Activated naive CD8-positive, alpha-beta T cell treated with anti-CD3 and anti-CD28 coated beads, Interleukin-2, amount 10 ng/mL, durations not matched to agents 7 days and 5 days (primary cell): ENCODE measurements at regions not wholly inside any gene's neighbourhood (a gene's known extent, or its start where the extent isn't known, plus 50 kb on each side); places are given as distances from the start of the nearest gene placed in this dataset.

Source experiments
- ATAC-seq: fragments of 150-1000 bp; cut with Tn5 transposase; one replicate; pipeline ENCODE4 v1.10.0; 2021; ENCODE audit warnings: low read depth, moderate library complexity
- POLR2A ChIA-PET: fragments of 350-600 bp; sonication (Branson Sonifier 250); formaldehyde crosslinking; loops from one replicate; lab custom pipeline; 2021; ENCODE audit warnings: antibody characterized with exemption; lab: Charles Lee
- DNase-seq: peaks from one replicate; pipeline ENCODE4 v3.0.0; 2021
- H3K27ac Mint-ChIP-seq: one replicate; pipeline ENCODE4 v1.8.0; 2022; ENCODE audit warnings: mild to moderate bottlenecking, mixed read lengths
- H3K27me3 Mint-ChIP-seq: one replicate; pipeline ENCODE4 v1.8.0; 2022; ENCODE audit warnings: mild to moderate bottlenecking, moderate library complexity, mixed read lengths
- H3K36me3 Mint-ChIP-seq: one replicate; pipeline ENCODE4 v1.8.0; 2021; ENCODE audit warnings: mild to moderate bottlenecking, mixed read lengths
- H3K4me1 Mint-ChIP-seq: one replicate; pipeline ENCODE4 v1.8.0; 2021; ENCODE audit warnings: mixed read lengths
- H3K4me3 Mint-ChIP-seq: one replicate; pipeline ENCODE4 v1.8.0; 2022; ENCODE audit warnings: mild to moderate bottlenecking, moderate library complexity, mixed read lengths
- H3K9me3 Mint-ChIP-seq: one replicate; pipeline ENCODE4 v1.8.0; 2021; ENCODE audit warnings: mixed read lengths

GRCh38 chr2:223464071-223464470, 138.1 kb downstream of the SCG2 start:
- POLR2A ChIA-PET: no interaction called here
- H3K27me3 Mint-ChIP-seq: no peaks in the 10 kb centered on the region
- ATAC-seq: no peak
- H3K4me3 Mint-ChIP-seq: no peak overlapping the region
- DNase-seq: no peak
- no peaks in the 10 kb centered on the region for H3K4me1 Mint-ChIP-seq
- H3K27ac Mint-ChIP-seq: no peak overlapping the region
- peaks cover 2% of the 10 kb centered on the region for H3K9me3 Mint-ChIP-seq
- no peaks in the 10 kb centered on the region for H3K36me3 Mint-ChIP-seq

DNA sequence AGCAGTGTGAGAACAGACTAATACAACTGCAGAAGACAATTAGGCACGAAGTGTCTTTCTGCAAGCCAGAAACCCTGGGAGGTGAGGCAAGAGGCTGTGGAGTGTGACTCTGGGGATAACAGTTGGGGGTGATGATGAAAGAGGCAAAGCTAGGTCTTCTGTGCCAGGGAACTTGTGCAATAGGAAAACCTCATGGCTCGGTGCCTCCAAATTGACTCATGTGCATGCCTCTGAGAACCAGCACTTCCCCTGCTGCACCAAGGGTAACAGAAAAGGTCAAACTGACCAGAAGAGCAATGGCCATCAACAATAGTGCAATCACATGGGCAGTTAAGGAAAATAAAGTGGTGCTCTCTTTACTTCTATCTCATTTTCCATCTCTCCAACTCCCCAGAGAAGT, 136.4 kb downstream of the SCG2 start:
- no peak overlapping the region for H3K4me3 Mint-ChIP-seq
- no peaks in the 10 kb centered on the region for H3K36me3 Mint-ChIP-seq
- peaks cover 2% of the 10 kb centered on the region for H3K9me3 Mint-ChIP-seq

DNA sequence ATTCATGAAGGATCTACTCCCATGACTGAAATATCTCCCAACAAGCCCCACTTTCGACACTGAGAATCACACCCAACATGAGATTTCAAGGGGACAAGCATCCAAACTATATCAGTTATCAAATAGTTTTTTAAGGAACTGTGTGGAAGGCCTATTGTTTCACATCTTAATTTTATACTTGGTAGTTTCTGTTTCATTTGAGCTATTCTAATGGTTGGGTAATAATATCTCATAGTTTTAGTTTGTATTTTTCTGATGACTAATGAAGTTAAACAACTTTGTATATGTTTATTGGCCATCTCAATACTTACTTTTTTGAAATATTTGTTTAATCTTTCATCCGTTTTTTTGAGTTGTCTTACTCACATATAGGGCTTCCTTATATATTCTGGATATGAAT, 135.0 kb downstream of the SCG2 start:
- Mint-ChIP-seq H3K27me3 (no peaks in the 10 kb centered on the region), H3K9me3 (no peaks in the 10 kb centered on the region), H3K4me3 (no peak overlapping the region), H3K36me3 (no peaks in the 10 kb centered on the region), H3K4me1 (no peaks in the 10 kb centered on the region), H3K27ac (no peak overlapping the region)
- POLR2A ChIA-PET: no interaction called here
- DNase-seq (no peak), ATAC-seq (no peak)

More for the DNA sequence above, 136.4 kb downstream of the SCG2 start:
- POLR2A ChIA-PET: no interaction called here
- DNase-seq (no peak), ATAC-seq (no peak)
- H3K27me3 Mint-ChIP-seq: no peaks in the 10 kb centered on the region
- H3K27ac Mint-ChIP-seq: no peak overlapping the region
- no peaks in the 10 kb centered on the region for H3K4me1 Mint-ChIP-seq

GRCh38 chr2:223469270-223470046, 132.7 kb downstream of the SCG2 start:
- POLR2A ChIA-PET: no interaction called here
- Mint-ChIP-seq H3K4me1 (no peaks in the 10 kb centered on the region), H3K36me3 (no peaks in the 10 kb centered on the region), H3K27ac (no peak overlapping the region), H3K27me3 (no peaks in the 10 kb centered on the region), H3K4me3 (no peak overlapping the region), H3K9me3 (no peaks in the 10 kb centered on the region)
- no peak for ATAC-seq
- DNase-seq: no peak

DNA sequence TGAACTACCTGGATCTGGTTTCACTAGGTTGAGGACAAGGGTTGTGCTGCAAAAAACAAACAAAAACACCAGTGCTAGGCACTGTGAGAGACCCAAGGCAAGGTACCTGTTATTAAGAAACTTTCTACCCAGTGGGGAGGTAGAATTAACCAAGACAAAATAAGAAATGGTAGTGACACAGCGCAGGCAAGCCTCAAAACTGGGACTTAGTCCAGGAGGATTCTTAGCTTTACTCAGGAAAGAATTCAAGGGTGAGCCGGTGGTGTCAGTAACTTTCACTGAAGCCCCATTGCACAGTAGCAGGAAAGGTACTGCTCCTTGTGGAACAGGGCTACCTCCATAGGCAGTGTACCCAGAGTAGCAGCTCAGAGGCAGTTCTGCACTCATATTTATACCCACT, 131.6 kb downstream of the SCG2 start:
- H3K4me3 Mint-ChIP-seq: no peak overlapping the region
- no peaks in the 10 kb centered on the region for H3K9me3 Mint-ChIP-seq
- POLR2A ChIA-PET: no interaction called here
- H3K27me3 Mint-ChIP-seq: no peaks in the 10 kb centered on the region
- DNase-seq (no peak), ATAC-seq (no peak)
- no peaks in the 10 kb centered on the region for H3K36me3 Mint-ChIP-seq
- H3K4me1 Mint-ChIP-seq: no peaks in the 10 kb centered on the region
- no peak overlapping the region for H3K27ac Mint-ChIP-seq

- Mint-ChIP-seq H3K9me3 (no peaks in the 10 kb centered on the region), H3K27ac (no peak overlapping the region), H3K4me3 (no peak overlapping the region), H3K4me1 (no peaks in the 10 kb centered on the region), H3K36me3 (no peaks in the 10 kb centered on the region), H3K27me3 (no peaks in the 10 kb centered on the region)
- ATAC-seq (no peak), DNase-seq (no peak)
- POLR2A ChIA-PET: no interaction called here
Observed at GRCh38 chr2:223472771-223473170, 129.4 kb downstream of the SCG2 start.

- DNase-seq (no peak), ATAC-seq (no peak)
- Mint-ChIP-seq H3K9me3 (no peaks in the 10 kb centered on the region), H3K4me1 (no peaks in the 10 kb centered on the region), H3K36me3 (no peaks in the 10 kb centered on the region), H3K27me3 (no peaks in the 10 kb centered on the region), H3K4me3 (no peak overlapping the region), H3K27ac (no peak overlapping the region)
- POLR2A ChIA-PET: no interaction called here
Observed at GRCh38 chr2:223474893-223475292, 127.3 kb downstream of the SCG2 start.

DNA sequence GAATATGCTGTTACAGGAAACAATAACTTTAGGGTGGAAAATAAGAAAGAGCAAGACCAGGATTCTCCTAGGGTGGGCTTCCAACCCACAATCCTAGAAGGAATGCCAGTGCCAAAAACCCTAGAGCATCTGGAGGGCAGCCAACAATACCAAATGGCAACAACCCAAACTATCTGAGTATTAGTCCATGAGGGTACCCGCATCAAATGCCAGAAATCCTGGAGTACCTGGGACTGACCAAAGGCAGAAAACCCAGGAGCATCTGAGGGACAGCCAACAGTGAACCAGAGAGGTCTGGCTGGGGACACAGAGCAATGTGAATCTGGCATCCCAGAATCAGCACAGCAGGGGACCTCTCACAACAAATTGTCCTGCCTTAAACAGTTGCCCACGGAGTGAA, 126.3 kb downstream of the SCG2 start:
- ATAC-seq (no peak), DNase-seq (no peak)
- POLR2A ChIA-PET: no interaction called here
- no peaks in the 10 kb centered on the region for H3K27me3 Mint-ChIP-seq
- H3K9me3 Mint-ChIP-seq: no peaks in the 10 kb centered on the region
- no peaks in the 10 kb centered on the region for H3K4me1 Mint-ChIP-seq
- no peaks in the 10 kb centered on the region for H3K36me3 Mint-ChIP-seq
- no peak overlapping the region for H3K4me3 Mint-ChIP-seq
- no peak overlapping the region for H3K27ac Mint-ChIP-seq

GRCh38 chr2:223477318-223477717, 124.8 kb downstream of the SCG2 start:
- H3K27me3 Mint-ChIP-seq: no peaks in the 10 kb centered on the region
- H3K9me3 Mint-ChIP-seq: no peaks in the 10 kb centered on the region
- no peaks in the 10 kb centered on the region for H3K4me1 Mint-ChIP-seq
- POLR2A ChIA-PET: no interaction called here
- DNase-seq (no peak), ATAC-seq (no peak)
- H3K4me3 Mint-ChIP-seq: no peak overlapping the region
- no peaks in the 10 kb centered on the region for H3K36me3 Mint-ChIP-seq
- no peak overlapping the region for H3K27ac Mint-ChIP-seq

GRCh38 chr2:223481486-223481885, 120.7 kb downstream of the SCG2 start:
- Mint-ChIP-seq H3K4me1 (no peaks in the 10 kb centered on the region), H3K27ac (no peak overlapping the region), H3K9me3 (no peaks in the 10 kb centered on the region), H3K27me3 (no peaks in the 10 kb centered on the region), H3K36me3 (no peaks in the 10 kb centered on the region), H3K4me3 (no peak overlapping the region)
- DNase-seq (no peak), ATAC-seq (no peak)
- POLR2A ChIA-PET: no interaction called here

DNA sequence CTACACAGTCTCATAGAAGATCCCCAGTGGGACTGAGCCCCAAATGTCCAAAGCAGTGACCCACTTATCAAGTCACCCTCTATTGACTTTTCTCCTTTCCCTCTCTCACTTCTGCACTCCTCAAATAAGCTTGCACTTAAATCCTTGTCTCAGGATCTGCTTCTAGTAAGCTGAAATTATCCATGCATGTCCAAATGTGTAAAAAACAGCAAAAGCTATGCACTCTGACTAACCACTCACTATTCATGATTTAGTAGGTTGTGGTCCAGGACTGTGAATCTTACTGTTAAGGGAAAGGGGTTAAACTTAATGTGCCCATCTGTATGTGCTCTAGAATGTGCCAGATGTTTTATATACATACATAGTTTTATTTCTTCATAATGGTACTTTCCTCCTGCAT, 115.4 kb downstream of the SCG2 start:
- H3K27ac Mint-ChIP-seq: no peak overlapping the region
- POLR2A ChIA-PET: no interaction called here
- no peak overlapping the region for H3K4me3 Mint-ChIP-seq
- H3K4me1 Mint-ChIP-seq: no peaks in the 10 kb centered on the region
- H3K9me3 Mint-ChIP-seq: no peaks in the 10 kb centered on the region
- ATAC-seq (no peak), DNase-seq (no peak)
- H3K27me3 Mint-ChIP-seq: no peaks in the 10 kb centered on the region
- H3K36me3 Mint-ChIP-seq: no peaks in the 10 kb centered on the region

- no peak for ATAC-seq
Observed at GRCh38 chr2:223487214-223487846, 114.8 kb downstream of the SCG2 start.

GRCh38 chr2:223488814-223489213, 113.3 kb downstream of the SCG2 start:
- POLR2A ChIA-PET: no interaction called here
- H3K4me3 Mint-ChIP-seq: no peak overlapping the region
- no peak overlapping the region for H3K27ac Mint-ChIP-seq
- no peaks in the 10 kb centered on the region for H3K36me3 Mint-ChIP-seq
- ATAC-seq (no peak), DNase-seq (no peak)
- no peaks in the 10 kb centered on the region for H3K27me3 Mint-ChIP-seq
- no peaks in the 10 kb centered on the region for H3K4me1 Mint-ChIP-seq
- no peaks in the 10 kb centered on the region for H3K9me3 Mint-ChIP-seq

More at GRCh38 chr2:223487214-223487846, 114.8 kb downstream of the SCG2 start:
- no peaks in the 10 kb centered on the region for H3K4me1 Mint-ChIP-seq
- no peaks in the 10 kb centered on the region for H3K9me3 Mint-ChIP-seq
- H3K27ac Mint-ChIP-seq: no peak overlapping the region
- POLR2A ChIA-PET: no interaction called here
- H3K36me3 Mint-ChIP-seq: no peaks in the 10 kb centered on the region
- H3K4me3 Mint-ChIP-seq: no peak overlapping the region
- H3K27me3 Mint-ChIP-seq: no peaks in the 10 kb centered on the region
- DNase-seq: no peak

- Mint-ChIP-seq H3K36me3 (no peaks in the 10 kb centered on the region), H3K4me3 (no peak overlapping the region), H3K27me3 (no peaks in the 10 kb centered on the region), H3K9me3 (no peaks in the 10 kb centered on the region), H3K27ac (no peak overlapping the region), H3K4me1 (no peaks in the 10 kb centered on the region)
- DNase-seq (no peak), ATAC-seq (no peak)
- POLR2A ChIA-PET: no interaction called here
Observed at GRCh38 chr2:223494496-223494895, 107.7 kb downstream of the SCG2 start.
